ENCODE measurements at regions not wholly inside any gene's neighbourhood (a gene's known extent, or its start where the extent isn't known, plus 50 kb on each side); places are given as distances from the start of the nearest gene placed in this dataset.

DNA sequence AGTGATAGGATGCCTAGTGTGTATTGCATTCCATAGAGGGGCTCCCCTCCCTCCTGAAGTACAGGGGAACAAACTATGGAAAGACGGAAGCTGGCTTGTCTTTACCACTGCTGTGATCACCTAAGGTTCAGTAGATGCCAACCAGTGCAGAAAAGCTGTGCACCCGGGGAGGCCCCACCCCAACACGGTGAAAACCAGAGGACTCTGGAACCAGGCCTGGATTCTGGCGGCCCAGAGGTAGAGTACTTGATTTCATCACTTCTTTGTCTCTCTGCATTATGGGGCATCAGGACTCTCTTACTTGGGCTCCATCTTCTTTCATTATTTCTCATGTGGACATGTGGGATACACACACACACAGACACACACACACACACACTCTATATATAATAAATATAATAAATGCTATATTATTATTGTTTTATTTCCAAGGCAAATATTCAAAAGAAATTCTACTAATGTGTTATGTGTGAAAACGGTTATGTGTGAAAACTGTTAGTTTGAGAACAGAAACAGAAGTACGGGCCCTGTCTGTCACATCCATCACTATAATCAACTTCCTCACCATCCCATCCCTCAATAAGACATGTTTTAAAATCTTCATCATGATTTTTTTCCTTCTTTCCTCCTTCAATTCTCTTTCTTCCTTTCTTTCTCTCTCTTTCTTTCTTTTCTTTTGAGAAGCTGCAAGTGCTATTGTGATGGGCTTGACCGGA, 152.4 kb upstream of the CMC1 start:
- DNase-seq (ENCODE audit: low spot score), result no peak

DNA sequence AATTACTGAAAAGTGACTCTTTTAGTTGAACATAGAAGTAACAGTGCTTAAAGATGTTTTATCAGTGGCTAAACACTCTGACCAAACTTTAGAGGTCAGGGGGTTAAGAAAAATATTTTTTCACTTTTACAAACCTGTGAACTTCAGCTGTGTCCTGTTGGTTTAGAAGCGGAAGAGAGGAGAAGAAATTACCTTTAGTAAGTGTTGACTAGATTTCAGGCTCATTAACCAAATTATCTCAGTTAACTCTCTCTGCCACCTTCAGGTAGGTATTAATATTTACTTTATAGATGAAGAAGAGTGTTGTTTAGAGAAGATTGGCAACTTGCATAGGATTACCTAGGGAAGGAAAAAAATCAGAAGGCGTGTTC, 151.9 kb upstream of the CMC1 start:
- no peak for DNase-seq (ENCODE audit: low spot score)

DNA sequence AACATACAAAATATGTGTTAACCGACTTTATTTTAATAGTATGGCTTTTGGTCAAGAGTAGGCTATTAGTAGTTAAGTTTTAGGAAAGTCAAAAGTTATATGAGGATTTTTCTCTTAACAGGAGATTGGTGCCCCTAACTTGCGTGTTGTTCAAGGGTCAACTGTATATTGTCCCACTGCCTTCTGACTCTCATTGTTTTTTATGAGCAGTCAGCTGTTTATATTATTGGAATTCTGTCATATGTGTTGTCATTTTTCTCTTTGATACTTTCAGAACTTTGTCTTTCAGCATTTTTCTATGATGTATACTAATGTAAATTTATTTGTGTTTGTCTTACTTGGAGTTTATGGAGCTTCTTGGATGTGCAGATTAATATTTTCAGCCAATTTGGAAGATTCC, 142.1 kb upstream of the CMC1 start:
- no peak for DNase-seq (ENCODE audit: low spot score)

DNA sequence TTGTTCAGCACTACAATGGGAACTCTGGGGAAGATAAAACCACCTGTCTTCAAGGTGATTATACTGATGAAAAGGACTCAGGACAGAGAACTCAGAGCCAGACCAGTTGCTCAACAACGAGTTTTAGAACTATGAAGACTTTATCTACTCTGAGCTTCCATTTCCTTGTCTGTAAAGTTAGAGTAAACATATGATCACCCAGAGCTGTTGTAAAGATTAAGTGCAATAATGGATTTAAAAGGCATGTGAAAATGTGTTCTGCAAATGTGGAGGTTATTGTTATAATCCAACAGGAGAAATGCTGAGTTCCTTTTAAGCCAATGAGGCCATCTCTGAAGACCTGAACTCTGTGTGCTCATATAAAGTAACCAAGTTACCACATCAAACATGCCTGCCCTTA, 139.7 kb upstream of the CMC1 start:
- no peak for DNase-seq (ENCODE audit: low spot score)

DNA sequence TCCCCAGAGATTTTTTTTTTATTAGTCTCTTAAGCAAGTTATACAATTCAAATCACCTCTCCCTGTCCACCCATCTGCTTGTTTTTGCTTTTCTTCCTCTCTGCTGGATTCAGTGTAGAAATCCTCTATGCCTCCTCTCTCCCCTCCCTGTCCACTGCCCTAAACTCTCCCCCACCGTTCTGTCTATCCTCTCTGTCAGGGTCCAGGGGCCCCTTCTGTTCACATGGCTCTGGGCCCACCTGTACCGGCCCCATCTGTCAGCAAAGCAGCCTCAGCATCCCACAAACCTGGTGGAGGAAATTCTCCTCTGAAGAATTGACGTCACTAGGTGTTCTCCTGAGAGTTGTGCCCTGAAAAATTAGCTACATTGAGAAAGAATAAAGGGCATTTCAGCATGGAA, 137.6 kb upstream of the CMC1 start:
- no peak for DNase-seq (ENCODE audit: low spot score)

DNA sequence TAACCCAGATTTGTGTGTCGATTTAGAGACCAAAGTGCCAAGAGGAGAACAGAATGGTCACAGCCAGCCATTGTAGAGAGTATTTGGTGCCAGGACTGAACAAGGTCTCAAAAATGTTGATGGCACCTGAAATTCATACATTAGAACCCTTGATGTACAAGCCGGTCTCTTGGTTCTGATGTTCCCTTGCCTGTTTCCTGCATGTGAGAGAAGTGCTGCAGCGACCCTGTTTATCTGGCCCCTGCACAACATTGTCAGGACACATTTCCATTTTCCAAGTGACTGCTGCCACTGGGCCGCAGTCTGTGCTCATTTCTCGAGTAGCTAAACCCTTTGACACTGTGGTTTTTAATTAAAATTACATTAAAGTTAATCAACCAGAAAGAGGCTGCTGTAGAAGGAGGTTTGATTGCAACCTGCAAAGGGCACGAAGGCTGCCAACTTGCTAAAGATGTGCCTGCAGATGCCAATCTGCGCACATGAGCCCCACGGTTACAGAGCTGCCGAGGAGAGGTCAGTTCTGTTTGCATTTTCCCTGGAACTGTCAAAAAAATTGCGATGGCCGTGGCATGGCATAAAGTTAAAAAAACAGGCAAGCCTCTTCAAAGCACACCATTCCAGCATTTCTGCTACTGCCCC, 136.4 kb upstream of the CMC1 start:
- DNase-seq (ENCODE audit: low spot score), result no peak

DNA sequence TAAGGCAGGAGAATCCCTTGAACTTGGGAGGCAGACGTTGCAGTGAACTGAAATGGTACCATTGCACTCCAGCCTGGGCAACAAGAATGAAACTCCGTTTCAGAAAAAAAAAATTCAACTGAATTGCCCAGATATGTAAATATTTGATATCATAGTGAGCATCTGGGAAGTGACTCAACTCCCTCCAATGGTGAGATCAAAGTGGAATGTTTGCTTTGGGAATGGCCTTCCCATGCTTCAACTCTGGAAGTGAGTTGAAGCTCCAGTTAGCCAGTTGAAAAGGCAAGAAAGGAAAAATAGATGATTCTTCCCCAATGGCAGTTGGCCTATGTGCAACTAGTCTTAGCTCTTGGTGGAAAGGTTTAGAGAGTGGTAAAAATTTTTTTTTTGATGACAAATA, 131.6 kb upstream of the CMC1 start:
- DNase-seq (ENCODE audit: low spot score), result no peak

DNA sequence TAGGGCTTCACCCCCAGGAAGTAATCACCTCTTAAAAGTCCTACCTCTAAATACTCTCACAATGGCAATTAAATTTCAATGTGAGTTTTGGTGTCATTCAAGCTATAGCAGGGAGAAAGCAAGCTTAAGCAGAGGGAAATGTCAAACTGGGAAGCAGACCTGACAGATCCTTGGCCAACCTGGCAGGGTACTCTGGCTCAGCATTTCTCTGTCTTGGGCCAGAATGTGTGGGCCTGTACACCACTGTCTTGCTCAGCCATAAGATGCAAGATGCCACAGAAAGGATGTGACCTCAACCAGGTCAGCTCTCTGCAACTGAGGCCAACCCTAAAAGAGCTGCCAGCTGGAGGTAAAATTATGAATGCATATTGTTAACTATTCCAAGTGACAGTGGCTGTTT, 130.6 kb upstream of the CMC1 start:
- DNase-seq (ENCODE audit: low spot score), result no peak

DNA sequence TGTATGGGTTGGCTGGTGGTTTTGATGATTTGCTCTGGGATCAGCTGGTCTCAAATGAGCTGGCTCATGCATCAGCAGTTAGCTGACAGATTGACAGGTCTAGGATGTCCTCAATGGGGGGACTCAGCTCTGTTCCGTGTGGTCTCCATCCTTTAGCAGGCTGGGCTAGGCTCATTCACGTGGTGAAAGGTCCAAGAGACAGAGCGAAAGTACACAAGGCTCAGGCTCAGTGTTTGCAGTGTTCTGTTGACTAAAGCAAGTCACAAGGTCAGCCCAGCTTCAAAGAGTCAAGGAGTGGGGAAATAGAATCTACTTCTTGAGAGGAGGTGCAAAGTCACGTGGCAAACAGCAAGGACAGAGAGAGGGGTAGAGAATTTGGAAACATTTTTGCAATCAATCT, 126.5 kb upstream of the CMC1 start:
- no peak for DNase-seq (ENCODE audit: low spot score)

DNA sequence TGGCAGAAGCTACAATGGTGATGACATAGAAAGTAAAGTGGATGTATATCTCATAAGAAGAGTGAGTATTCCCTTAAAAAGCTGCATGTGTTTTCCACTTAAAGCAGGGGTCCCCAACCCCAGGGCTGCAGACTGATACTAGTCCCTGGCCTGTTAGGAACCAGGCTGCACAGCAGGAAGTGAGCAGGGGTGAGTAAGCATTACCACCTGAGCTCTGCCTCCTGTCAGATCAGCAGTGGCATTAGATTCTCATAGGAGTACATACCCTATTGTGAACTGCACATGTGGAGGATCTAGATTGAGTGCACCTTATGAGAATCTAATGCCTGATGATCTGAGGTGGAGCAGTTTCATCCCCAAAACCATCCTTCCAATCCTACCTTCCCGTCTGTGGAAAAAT, 126.1 kb upstream of the CMC1 start:
- no peak for DNase-seq (ENCODE audit: low spot score)

DNA sequence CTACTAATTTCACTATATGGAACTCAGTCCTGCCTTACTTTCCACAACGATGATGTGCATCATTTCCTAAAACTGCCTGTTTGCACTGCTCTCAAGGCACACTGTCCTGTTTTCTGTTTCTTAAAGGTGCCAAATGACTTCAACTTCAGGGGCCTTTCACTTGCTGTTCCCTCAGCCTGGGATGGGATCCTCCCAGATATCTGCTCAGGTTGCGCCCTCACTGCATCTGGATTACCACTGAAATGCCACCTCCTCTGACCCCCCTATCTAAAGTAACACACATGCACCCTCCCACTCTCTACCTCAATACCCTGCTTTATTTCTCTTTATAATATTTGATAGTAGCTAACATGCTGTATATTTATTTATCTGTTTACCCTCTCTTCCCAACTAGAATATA, 123.8 kb upstream of the CMC1 start:
- DNase-seq (ENCODE audit: low spot score), result no peak

DNA sequence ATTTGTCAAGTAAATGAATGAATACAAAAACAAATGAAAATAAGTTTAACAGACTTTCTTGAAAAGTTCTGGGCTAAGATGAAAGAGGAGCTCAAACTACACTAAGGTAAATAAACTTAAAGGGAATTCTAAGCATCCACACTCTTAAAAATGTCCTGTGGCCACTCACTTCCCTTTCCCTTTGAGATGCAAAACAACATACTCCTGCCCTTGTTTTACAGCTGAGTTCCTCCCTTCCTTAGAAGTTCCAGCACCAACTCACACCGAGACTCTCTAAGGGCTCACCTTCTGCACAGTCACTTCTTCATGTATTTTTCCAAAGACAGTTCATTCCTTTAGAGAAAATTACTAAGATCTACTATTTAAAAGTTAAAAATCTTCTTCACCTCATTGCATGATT, 123.3 kb upstream of the CMC1 start:
- no peak for DNase-seq (ENCODE audit: low spot score)

DNA sequence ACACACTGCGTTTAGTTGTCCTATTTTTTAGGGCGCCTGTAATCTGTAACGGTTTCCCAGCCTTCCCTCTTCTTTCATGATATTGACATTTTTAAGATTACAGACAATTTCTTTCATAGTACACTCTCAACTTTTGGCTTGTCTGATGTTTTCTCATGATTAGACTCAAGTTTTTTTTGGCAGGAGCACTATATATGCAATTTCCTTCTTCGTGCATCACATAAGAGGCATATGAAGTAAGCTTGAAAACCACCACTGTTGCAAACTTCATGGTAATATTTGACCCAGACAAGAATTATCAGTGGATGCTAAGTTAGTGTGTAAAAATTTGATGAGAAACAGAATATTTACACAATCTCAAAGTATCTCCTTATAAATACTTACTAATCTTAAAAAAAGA, 119.2 kb upstream of the CMC1 start:
- no peak for DNase-seq (ENCODE audit: low spot score)

DNA sequence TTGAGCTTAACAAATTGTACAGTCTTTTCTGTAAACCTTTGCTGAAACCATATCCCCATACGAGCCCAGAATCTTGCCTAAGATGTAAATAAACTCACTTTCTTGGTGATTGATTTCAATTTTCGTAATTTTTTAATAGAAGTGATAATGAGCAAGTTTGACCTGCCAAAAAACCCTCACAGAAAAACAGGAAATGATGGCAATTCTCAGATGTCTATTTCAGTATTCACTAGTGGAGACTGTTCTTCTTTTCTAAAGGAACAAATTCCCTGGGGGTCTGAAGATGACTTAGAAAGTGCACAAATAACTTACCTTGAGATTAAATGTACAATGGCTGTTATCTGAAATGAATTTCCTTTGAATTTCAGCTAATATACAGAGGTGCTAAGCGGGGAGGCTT, 116.5 kb upstream of the CMC1 start:
- no peak for DNase-seq (ENCODE audit: low spot score)

DNA sequence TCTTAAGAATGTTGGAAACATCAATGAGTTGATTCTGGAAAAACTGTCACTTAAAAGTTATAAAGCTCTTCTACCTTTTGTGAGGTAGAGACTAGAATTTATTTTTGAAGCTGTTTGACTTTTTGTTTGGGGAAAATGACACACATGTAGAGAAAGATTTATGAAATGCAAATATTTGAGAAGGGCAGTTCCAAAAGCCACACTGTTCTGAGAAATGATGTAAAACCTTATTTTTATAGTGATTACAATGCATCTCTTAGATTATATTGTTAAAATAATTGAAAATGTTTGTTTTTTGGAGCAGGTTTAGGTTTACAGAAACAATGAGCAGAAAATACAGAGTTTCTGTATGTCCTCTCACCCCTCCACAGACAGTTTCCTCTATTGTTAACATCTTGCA, 116.1 kb upstream of the CMC1 start:
- DNase-seq (ENCODE audit: low spot score), result no peak

DNA sequence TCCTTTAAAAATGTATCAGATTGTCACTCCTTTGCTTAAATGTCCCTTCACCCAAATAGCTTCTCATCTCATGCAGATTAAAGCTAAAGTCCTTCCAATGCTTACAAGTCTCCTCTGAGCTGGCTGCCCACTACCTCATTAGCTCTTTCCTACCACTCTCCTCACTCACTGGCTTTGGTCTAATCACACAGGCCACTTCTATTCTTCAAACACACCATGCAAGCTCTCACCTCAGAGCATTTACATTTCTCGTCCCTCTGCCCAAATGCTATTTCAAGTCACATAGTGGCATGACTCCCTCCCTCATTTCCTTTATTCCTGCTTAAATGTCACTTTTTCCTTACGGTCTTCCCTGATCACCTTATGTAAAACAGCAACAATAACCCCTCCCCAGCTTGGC, 110.6 kb upstream of the CMC1 start:
- DNase-seq (ENCODE audit: low spot score), result no peak

DNA sequence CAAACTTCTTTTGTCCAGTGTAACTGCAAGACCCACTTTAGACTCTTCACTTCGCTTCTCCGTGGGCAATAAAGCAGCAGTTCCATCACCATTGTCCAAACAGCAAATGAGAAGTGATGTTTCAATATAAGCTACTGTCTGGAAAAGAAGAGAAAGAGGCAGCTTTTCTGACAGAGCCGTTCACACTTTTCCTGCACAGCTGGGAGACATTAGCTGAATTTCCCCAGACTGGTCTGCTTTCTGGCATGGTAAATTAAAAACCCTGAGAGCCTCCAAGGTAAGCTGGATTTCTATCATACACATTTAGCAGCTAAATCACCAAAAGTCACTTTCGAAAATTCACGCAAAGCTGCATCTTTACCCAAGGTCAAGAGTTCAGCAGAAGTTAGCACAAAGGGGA, 108.5 kb upstream of the CMC1 start:
- DNase-seq (ENCODE audit: low spot score), result no peak

DNA sequence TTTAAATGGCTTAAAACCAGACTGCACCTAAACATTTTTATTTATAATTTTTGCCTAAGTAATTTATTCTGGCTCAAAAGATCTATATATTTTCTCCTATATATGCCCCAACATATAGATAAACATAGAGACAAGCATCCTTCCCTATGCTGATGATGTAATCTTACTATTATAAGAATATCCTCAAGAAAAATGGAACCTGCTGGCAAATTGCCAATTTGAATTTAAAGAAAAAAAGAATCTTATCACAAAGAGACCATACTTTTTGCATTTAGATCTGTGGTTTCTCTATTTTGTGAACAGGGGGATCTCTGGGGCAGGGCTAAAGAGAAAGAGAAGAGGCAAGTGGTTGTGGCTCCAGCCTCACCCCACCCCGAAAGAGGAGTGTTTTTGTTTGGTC, 107.2 kb upstream of the CMC1 start:
- DNase-seq (ENCODE audit: low spot score), result no peak

DNA sequence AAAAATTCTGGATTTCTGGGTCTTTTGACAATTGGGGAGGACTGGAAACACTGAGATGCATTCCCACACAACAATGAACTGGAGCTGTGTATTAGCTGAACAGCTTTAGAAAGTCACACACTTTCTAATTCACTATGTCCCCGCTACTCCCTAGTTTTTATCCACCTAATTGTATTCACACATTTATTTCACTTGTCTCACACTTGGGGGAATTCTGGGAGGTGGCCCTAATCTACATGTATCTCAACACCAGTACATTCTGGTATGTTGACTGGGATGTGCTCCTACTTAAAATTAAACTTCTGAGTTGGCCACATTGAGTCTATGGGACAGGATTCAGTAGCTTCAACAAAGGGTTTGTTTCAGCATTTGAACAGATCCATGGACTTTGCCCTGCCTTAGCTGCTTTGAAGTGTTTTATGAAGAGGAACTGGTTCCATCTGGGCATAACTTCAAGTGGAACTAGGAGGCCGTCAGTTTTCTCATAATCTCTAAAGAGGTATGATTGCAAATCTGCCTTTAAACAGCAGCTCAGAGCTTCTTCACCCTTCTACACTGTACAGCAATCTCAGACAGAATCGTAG, 106.5 kb upstream of the CMC1 start:
- peak; percentile 61 for DNase-seq (ENCODE audit: low spot score)

DNA sequence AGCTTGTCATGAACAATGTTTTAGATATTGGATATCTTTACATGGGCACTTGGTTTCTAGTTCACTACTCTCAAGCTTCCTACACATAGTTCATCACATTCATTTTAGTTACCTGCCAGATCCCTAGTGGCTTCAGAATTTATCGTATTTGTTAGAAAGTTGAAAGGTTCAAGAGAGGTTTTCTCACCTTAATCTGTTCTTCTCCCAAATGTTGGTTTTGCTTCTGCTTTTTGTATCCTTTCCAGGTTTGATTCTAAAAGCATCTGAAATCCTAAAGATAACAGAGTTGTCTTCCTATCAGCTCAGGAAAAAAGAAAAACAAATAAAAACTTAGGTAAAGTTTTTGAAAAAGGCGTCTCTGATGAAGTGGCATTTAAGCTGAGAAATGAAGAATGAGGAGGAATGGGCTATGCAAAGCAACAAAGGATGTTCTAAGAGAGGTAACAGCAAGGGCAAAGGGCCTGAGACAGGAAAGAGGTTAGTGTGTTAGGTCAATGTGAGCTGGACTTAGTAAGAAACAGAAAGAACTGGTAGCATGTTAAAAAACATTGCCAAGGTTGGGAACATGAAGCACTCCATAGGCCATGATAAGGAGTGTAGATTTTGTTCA, 104.7 kb upstream of the CMC1 start:
- no peak for DNase-seq (ENCODE audit: low spot score)

DNA sequence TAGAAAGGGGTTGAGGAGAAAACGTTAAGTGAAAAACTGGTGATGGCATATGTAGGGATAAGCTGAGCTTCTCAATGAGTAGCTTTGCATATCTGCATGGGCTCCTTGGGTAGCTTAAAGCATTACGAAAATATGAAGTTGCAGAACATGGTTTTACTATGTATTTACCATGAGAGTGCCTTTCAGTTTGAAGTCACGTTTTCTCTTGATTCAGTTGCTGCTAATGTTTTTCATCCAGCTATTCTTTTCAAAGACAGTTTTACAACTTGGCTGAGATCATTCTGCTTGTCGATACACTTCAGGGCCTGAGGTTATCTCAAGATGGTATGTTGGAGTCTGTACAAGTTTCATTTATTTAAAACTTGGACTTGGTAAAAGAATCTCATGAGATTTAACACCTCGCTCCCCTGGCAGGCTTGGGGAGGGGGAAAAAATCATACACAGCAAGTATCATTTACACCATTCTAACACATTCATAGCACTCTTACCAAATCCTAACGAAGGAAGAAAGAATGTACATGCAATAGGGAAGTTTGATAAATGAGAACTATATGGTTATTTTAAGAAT, 103.3 kb upstream of the CMC1 start:
- no peak for DNase-seq (ENCODE audit: low spot score)

DNA sequence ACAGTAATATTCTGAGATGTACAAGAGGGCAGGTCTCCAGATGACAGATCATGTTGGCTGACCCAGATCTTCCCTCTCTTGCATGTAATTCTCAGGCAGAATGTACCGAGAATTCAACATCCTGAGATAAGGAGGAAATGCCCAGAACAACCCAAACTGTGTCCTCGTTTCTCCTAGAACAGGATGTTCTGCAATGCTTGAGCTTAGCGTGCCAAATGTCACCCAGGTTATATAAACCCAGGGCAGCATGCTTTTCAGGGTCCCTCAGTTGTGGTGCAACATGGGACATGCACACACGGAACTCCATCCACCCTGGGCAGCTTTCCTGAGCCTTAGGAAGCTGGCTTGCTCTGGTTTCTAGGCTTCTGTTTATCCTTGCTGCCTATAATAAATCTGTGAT, 102.1 kb upstream of the CMC1 start:
- no peak for DNase-seq (ENCODE audit: low spot score)
